Suprapubic skin (tissue), 4 donors: ENCODE measurements at regions not wholly inside any gene's neighbourhood (a gene's known extent, or its start where the extent isn't known, plus 50 kb on each side); places are given as distances from the start of the nearest gene placed in this dataset.

Source experiments
- DNase-seq, 2 donors: peaks; one replicate each; pipeline ENCODE4 v3.0.0-alpha.2; 2019; ENCODE audit warnings: low spot score in 2 of 2
- H3K27ac ChIP-seq: fragments of 200-600 bp; sonication (generic); one replicate; pipeline ENCODE4 v1.5.1; 2019
- H3K27me3 ChIP-seq: fragments of 200-600 bp; sonication (generic); one replicate; pipeline ENCODE4 v1.5.1; 2019
- H3K36me3 ChIP-seq: fragments of 200-600 bp; sonication (generic); one replicate; pipeline ENCODE4 v1.5.1; 2019
- H3K4me1 ChIP-seq: fragments of 200-600 bp; sonication (generic); one replicate; pipeline ENCODE4 v1.5.1; 2019
- H3K4me3 ChIP-seq: fragments of 200-600 bp; sonication (generic); one replicate; pipeline ENCODE4 v1.5.1; 2019; ENCODE audit warnings: mild to moderate bottlenecking
- H3K9me3 ChIP-seq: fragments of 200-600 bp; sonication (generic); one replicate; pipeline ENCODE4 v1.5.1; 2019
- CTCF ChIP-seq, 2 donors: fragments of 200-600 bp in 1 of 2; fragments of 450-650 bp in 1 of 2; sonication (generic) in 1 of 2; IDR thresholded peaks; one replicate each; pipeline ENCODE4 v1.5.1; 2016 to 2019; ENCODE audit warnings: antibody characterized with exemption in 2 of 2, mild to moderate bottlenecking in 1 of 2, moderate library complexity in 1 of 2
- EP300 ChIP-seq: sonication (generic); formaldehyde crosslinking; IDR thresholded peaks from one replicate; pipeline ENCODE4 v1.6.1; 2017; ENCODE audit warnings: antibody characterized with exemption
- POLR2A ChIP-seq, 2 donors: fragments of 450-650 bp; IDR thresholded peaks; one replicate each; pipeline ENCODE4 v1.6.1; 2017; ENCODE audit warnings: antibody characterized with exemption in 2 of 2, mild to moderate bottlenecking in 2 of 2, moderate library complexity in 2 of 2
- POLR2AphosphoS5 ChIP-seq, 3 donors: sonication (generic); formaldehyde crosslinking; IDR thresholded peaks; one replicate each; pipeline ENCODE4 v1.6.1; 2017; ENCODE audit warnings: antibody characterized with exemption in 3 of 3
- WGBS: methylation state at CpG from one replicate; pipeline ENCODE4 v1.1.5; 2018; 5-methylcytosine and 5-hydroxymethylcytosine counted together

DNA sequence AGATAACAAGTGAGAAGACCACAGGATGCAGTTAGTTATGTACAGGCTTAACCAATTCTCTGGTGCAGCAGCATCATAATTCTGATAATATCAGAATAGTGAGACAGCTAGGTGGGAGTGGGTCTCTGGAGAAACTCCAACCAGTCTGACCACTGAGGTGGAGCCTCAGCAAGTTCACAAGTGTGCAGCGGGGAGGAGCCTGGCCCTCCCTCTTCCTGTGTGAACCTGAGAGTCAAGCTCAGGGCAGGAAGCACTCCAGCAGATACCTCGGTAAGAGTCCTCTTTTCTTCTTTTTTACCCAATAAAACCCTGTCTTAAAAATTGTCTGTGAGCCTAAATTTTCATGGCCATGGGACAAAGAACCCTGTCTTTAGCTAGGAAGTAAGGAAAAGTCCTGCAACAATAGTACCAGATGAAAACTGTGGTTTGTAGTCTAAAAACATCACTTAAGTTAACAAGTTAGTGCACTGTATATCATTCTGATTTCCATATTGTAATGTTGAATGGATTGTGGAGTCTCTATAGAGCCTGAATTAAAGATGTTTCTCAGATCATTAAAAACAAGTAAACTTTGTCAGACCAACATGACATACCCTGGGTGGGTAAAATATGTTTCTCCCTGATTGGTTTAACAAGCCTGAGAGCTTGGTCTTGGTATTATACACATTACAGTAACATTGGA, 370.8 kb downstream of the TMEM182 start:
- H3K27ac ChIP-seq = no peak overlapping the region
- H3K4me1 ChIP-seq = no peaks in the 10 kb centered on the region
- 65% methylated on average over 2 of the region's 2 CpGs for WGBS
- TF ChIP-seq POLR2A (IDR thresholded peaks at IDR 0.05) = no peak
- TF ChIP-seq EP300 = no peak
- no peak for TF ChIP-seq CTCF (IDR thresholded peaks at IDR 0.05)
- no peak for TF ChIP-seq POLR2AphosphoS5 (IDR thresholded peaks at IDR 0.05)
- H3K9me3 ChIP-seq = no peaks in the 10 kb centered on the region
- H3K27me3 ChIP-seq = no peaks in the 10 kb centered on the region
- H3K4me3 ChIP-seq = no peak overlapping the region
- H3K36me3 ChIP-seq = no peaks in the 10 kb centered on the region
- no peak for DNase-seq

DNA sequence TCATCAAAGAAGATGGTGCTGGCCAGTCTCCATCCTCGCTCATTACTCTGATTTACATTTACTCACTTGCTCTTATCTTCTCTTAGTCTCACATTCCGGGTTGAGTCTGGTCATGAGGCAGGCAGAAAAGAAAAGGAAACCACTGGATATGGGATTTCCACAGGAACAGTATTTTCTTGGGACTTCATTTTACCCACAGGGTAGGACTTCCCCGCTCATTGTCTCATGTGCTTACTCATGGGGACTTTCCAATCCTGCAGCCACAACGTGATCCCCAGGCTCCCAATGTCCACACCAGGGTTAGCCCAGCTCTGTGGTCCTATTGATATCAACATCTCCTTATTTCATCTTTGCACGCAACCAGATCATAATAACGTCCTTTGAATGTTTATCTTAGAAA, 373.8 kb downstream of the TMEM182 start:
- Histone ChIP-seq H3K27ac (no peak overlapping the region), H3K4me1 (no peaks in the 10 kb centered on the region), H3K4me3 (no peak overlapping the region), H3K27me3 (no peaks in the 10 kb centered on the region), H3K36me3 (no peaks in the 10 kb centered on the region), H3K9me3 (no peaks in the 10 kb centered on the region)
- no peak for DNase-seq
- WGBS = 66% methylated on average over 6 of the region's 6 CpGs
- TF ChIP-seq POLR2AphosphoS5 (IDR thresholded peaks at IDR 0.05) (no peak), CTCF (IDR thresholded peaks at IDR 0.05) (no peak), POLR2A (IDR thresholded peaks at IDR 0.05) (no peak), EP300 (no peak)

- Histone ChIP-seq H3K4me1 (no peaks in the 10 kb centered on the region), H3K27me3 (no peaks in the 10 kb centered on the region), H3K36me3 (no peaks in the 10 kb centered on the region), H3K4me3 (no peak overlapping the region), H3K9me3 (no peaks in the 10 kb centered on the region), H3K27ac (no peak overlapping the region)
- TF ChIP-seq EP300 (no peak), POLR2AphosphoS5 (IDR thresholded peaks at IDR 0.05) (no peak), CTCF (IDR thresholded peaks at IDR 0.05) (no peak), POLR2A (IDR thresholded peaks at IDR 0.05) (no peak)
- no peak for DNase-seq
- 79% methylated on average over 5 of the region's 5 CpGs for WGBS
Observed at GRCh38 chr2:103138123-103138901, 376.5 kb downstream of the TMEM182 start.

- no peak for DNase-seq
- 60% methylated on average over 5 of the region's 7 CpGs for WGBS
- no peak overlapping the region for H3K27ac ChIP-seq
- H3K27me3 ChIP-seq = no peaks in the 10 kb centered on the region
- TF ChIP-seq POLR2A (IDR thresholded peaks at IDR 0.05) = no peak
- no peak for TF ChIP-seq CTCF (IDR thresholded peaks at IDR 0.05)
- TF ChIP-seq EP300 = no peak
- TF ChIP-seq POLR2AphosphoS5 (IDR thresholded peaks at IDR 0.05) = no peak
- no peaks in the 10 kb centered on the region for H3K4me1 ChIP-seq
- H3K36me3 ChIP-seq = no peaks in the 10 kb centered on the region
- no peak overlapping the region for H3K4me3 ChIP-seq
- H3K9me3 ChIP-seq = no peaks in the 10 kb centered on the region
Observed at GRCh38 chr2:103139628-103140268, 377.9 kb downstream of the TMEM182 start.

- TF ChIP-seq CTCF (IDR thresholded peaks at IDR 0.05) (no peak), POLR2AphosphoS5 (IDR thresholded peaks at IDR 0.05) (no peak), POLR2A (IDR thresholded peaks at IDR 0.05) (no peak), EP300 (no peak)
- WGBS = 63% methylated on average over 1 of the region's 1 CpG
- Histone ChIP-seq H3K36me3 (no peaks in the 10 kb centered on the region), H3K9me3 (no peaks in the 10 kb centered on the region), H3K4me1 (no peaks in the 10 kb centered on the region), H3K4me3 (no peak overlapping the region), H3K27me3 (no peaks in the 10 kb centered on the region), H3K27ac (no peak overlapping the region)
- no peak for DNase-seq
Observed at GRCh38 chr2:103144837-103145236, 383.0 kb downstream of the TMEM182 start.
